BE2C (cell line): ENCODE measurements at regions not wholly inside any gene's neighbourhood (a gene's known extent, or its start where the extent isn't known, plus 50 kb on each side); places are given as distances from the start of the nearest gene placed in this dataset.

Experiments
- DNase-seq: peaks from one replicate; pipeline ENCODE4 v3.0.0-alpha.2; 2020
- H3K27me3 ChIP-seq: fragments of 250-450 bp; sonication (Bioruptor Pico); 2 replicates; pipeline ENCODE4 v1.5.1; 2020; ENCODE audit warnings: mild to moderate bottlenecking
- H3K36me3 ChIP-seq: fragments of 250-450 bp; sonication (Bioruptor Pico); 2 replicates; pipeline ENCODE4 v1.5.1; 2020; ENCODE audit warnings: mild to moderate bottlenecking
- H3K4me1 ChIP-seq: fragments of 250-450 bp; sonication (Bioruptor Pico); 2 replicates; pipeline ENCODE4 v1.5.1; 2020
- H3K4me3 ChIP-seq: 2 replicates; pipeline ENCODE4 v1.5.1; 2011; ENCODE audit warnings: low read depth, low read length
- H3K9me3 ChIP-seq: fragments of 250-450 bp; sonication (Bioruptor Pico); 2 replicates; pipeline ENCODE4 v1.5.1; 2020
- TF ChIP-seq, protein P1 (sequence below): IDR thresholded peaks from 2 replicates; pipeline ENCODE4 v1.5.1; 2012; ENCODE audit warnings: mild to moderate bottlenecking, low read depth, low read length

DNA sequence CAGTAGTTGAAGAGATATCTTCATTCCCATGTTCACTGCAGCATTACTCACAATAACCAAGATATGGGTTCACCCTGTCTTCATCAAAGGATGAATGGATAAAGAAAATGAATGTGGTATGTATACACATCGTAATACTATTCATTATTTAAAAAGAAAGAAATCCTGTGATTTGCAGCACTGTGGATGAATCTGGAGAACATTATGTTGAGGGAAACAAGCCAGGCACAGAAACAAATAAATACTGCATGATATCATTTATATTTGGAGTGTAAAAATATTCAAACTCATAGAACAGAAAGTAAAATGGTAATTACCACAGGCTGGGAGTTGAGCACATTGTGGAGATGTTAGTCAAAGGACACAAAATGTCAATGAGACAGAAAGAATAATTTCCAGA, 977.2 kb downstream of the AMY1C start:
- Histone ChIP-seq H3K9me3 (no peaks in the 10 kb centered on the region), H3K4me1 (no peaks in the 10 kb centered on the region), H3K36me3 (no peaks in the 10 kb centered on the region), H3K27me3 (no peaks in the 10 kb centered on the region), H3K4me3 (no peak overlapping the region)
- no peak for DNase-seq
- TF ChIP-seq, protein P1, sequence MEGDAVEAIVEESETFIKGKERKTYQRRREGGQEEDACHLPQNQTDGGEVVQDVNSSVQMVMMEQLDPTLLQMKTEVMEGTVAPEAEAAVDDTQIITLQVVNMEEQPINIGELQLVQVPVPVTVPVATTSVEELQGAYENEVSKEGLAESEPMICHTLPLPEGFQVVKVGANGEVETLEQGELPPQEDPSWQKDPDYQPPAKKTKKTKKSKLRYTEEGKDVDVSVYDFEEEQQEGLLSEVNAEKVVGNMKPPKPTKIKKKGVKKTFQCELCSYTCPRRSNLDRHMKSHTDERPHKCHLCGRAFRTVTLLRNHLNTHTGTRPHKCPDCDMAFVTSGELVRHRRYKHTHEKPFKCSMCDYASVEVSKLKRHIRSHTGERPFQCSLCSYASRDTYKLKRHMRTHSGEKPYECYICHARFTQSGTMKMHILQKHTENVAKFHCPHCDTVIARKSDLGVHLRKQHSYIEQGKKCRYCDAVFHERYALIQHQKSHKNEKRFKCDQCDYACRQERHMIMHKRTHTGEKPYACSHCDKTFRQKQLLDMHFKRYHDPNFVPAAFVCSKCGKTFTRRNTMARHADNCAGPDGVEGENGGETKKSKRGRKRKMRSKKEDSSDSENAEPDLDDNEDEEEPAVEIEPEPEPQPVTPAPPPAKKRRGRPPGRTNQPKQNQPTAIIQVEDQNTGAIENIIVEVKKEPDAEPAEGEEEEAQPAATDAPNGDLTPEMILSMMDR = no peak

DNA sequence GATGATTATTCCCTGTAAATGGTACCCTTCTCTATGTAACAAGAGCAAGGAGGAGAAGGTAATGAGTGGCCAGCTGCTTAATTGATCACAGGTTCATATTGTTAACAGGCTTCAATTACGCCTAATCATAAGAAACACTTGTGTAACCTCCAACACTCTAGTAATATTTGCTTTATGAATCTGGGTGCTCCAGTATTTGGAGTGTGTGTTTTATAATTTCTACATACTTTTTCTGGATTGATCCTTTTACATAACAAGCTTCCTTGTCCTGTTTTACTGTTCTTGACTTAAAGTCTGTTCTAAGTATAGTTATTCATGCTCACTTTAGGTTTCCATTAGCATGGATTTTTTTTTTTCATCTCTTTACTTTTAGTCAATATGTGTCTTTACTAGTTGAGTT, 984.2 kb downstream of the AMY1C start:
- no peak overlapping the region for H3K4me3 ChIP-seq
- no peaks in the 10 kb centered on the region for H3K9me3 ChIP-seq
- H3K36me3 ChIP-seq = no peaks in the 10 kb centered on the region
- no peak for DNase-seq
- H3K4me1 ChIP-seq = no peaks in the 10 kb centered on the region
- H3K27me3 ChIP-seq = no peaks in the 10 kb centered on the region
- TF ChIP-seq, protein P1 = no peak

GRCh38 chr1:104745875-104746274, 996.2 kb downstream of the AMY1C start:
- TF ChIP-seq, protein P1 = no peak
- no peaks in the 10 kb centered on the region for H3K4me1 ChIP-seq
- no peak for DNase-seq
- H3K27me3 ChIP-seq = no peaks in the 10 kb centered on the region
- H3K36me3 ChIP-seq = no peaks in the 10 kb centered on the region
- H3K9me3 ChIP-seq = no peaks in the 10 kb centered on the region
- no peak overlapping the region for H3K4me3 ChIP-seq

DNA sequence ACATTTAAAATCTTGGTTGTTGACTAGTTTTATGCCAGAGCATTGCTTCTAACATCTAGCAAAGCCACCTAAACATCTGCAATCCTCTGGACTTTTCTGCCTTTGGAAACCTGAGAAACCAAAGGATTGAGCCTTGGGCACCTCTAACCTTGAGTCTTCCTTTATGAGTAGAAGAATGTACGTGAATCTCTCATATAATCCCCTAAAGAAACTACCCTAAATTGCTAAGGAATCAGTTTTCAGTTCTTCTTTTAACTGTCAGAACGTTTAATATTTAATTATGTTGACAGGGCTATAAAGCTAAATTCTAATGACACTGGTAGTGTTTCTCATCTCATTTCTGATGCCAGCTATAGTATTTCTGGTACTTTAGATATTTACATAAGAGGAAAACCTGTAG, 997.3 kb downstream of the AMY1C start:
- TF ChIP-seq, protein P1 = no peak
- Histone ChIP-seq H3K4me3 (no peak overlapping the region), H3K27me3 (no peaks in the 10 kb centered on the region), H3K9me3 (no peaks in the 10 kb centered on the region), H3K36me3 (no peaks in the 10 kb centered on the region), H3K4me1 (no peaks in the 10 kb centered on the region)
- DNase-seq = no peak

DNA sequence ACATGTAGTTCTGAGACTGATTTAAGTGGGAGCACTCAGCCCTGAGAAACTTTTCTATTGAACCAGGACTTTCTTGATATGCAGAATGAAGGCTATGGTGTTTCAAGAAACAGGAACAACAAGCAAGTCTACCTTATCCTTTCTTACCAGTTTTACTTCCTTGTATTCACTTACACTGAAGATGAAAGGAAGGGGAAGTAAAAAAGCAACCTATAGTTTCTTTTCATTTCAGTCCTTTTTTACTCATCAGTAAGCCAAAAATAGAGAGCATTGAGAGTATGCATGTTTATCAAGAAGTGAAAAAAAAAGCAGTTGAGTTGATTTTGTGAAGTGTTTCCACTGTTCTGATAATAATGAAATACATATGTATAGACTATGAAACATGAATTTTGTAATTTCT, 1010.3 kb downstream of the AMY1C start:
- no peaks in the 10 kb centered on the region for H3K4me1 ChIP-seq
- no peaks in the 10 kb centered on the region for H3K27me3 ChIP-seq
- DNase-seq = no peak
- no peaks in the 10 kb centered on the region for H3K9me3 ChIP-seq
- TF ChIP-seq, protein P1 = no peak
- no peaks in the 10 kb centered on the region for H3K36me3 ChIP-seq
- H3K4me3 ChIP-seq = no peak overlapping the region

- no peak overlapping the region for H3K4me3 ChIP-seq
- H3K27me3 ChIP-seq = no peaks in the 10 kb centered on the region
- TF ChIP-seq, protein P1 = no peak
- DNase-seq = peak; percentile 4
- H3K4me1 ChIP-seq = no peaks in the 10 kb centered on the region
- H3K9me3 ChIP-seq = no peaks in the 10 kb centered on the region
- no peaks in the 10 kb centered on the region for H3K36me3 ChIP-seq
These were observed 1012.4 kb downstream of the AMY1C start for GRCh38 chr1:104761961-104762570.
